ENCODE measurements at regions not wholly inside any gene's neighbourhood (a gene's known extent, or its start where the extent isn't known, plus 50 kb on each side); places are given as distances from the start of the nearest gene placed in this dataset.

GRCh38 chr4:53921856-53922255 is 142.5 kb downstream of the CHIC2 start:
- H3K9me3 ChIP-seq (ENCODE audit: control insufficient read depth, low read length), result no peaks in the 10 kb centered on the region
- no peaks in the 10 kb centered on the region for H3K4me1 ChIP-seq (ENCODE audit: control insufficient read depth, insufficient read depth, low read length, poor library complexity, severe bottlenecking)
- no peak overlapping the region for H3K4me3 ChIP-seq (ENCODE audit: insufficient read depth, low read depth, low read length, poor library complexity, severe bottlenecking)
- no peaks in the 10 kb centered on the region for H3K27me3 ChIP-seq (replicated peaks; ENCODE audit: control insufficient read depth, insufficient read depth, low read length, poor library complexity, severe bottlenecking)
- no peak overlapping the region for H3K27ac ChIP-seq (ENCODE audit: insufficient read depth, low read length, poor library complexity, severe bottlenecking)
- H3K36me3 ChIP-seq (ENCODE audit: control insufficient read depth, insufficient read depth, low read length), result no peaks in the 10 kb centered on the region
- no peak for DNase-seq

- H3K36me3 ChIP-seq (ENCODE audit: control insufficient read depth, insufficient read depth, low read length), result no peaks in the 10 kb centered on the region
- no peak overlapping the region for H3K27ac ChIP-seq (ENCODE audit: insufficient read depth, low read length, poor library complexity, severe bottlenecking)
- H3K9me3 ChIP-seq (ENCODE audit: control insufficient read depth, low read length), result no peaks in the 10 kb centered on the region
- no peaks in the 10 kb centered on the region for H3K4me1 ChIP-seq (ENCODE audit: control insufficient read depth, insufficient read depth, low read length, poor library complexity, severe bottlenecking)
- H3K4me3 ChIP-seq (ENCODE audit: insufficient read depth, low read depth, low read length, poor library complexity, severe bottlenecking), result no peak overlapping the region
- no peak for DNase-seq
- no peaks in the 10 kb centered on the region for H3K27me3 ChIP-seq (replicated peaks; ENCODE audit: control insufficient read depth, insufficient read depth, low read length, poor library complexity, severe bottlenecking)
These were observed 143.5 kb downstream of the CHIC2 start for GRCh38 chr4:53920883-53921282.

GRCh38 chr4:53920116-53920515 is 144.3 kb downstream of the CHIC2 start:
- no peaks in the 10 kb centered on the region for H3K27me3 ChIP-seq (replicated peaks; ENCODE audit: control insufficient read depth, insufficient read depth, low read length, poor library complexity, severe bottlenecking)
- no peaks in the 10 kb centered on the region for H3K4me1 ChIP-seq (ENCODE audit: control insufficient read depth, insufficient read depth, low read length, poor library complexity, severe bottlenecking)
- H3K36me3 ChIP-seq (ENCODE audit: control insufficient read depth, insufficient read depth, low read length), result no peaks in the 10 kb centered on the region
- H3K9me3 ChIP-seq (ENCODE audit: control insufficient read depth, low read length), result no peaks in the 10 kb centered on the region
- no peak for DNase-seq
- no peak overlapping the region for H3K4me3 ChIP-seq (ENCODE audit: insufficient read depth, low read depth, low read length, poor library complexity, severe bottlenecking)
- no peak overlapping the region for H3K27ac ChIP-seq (ENCODE audit: insufficient read depth, low read length, poor library complexity, severe bottlenecking)

GRCh38 chr4:53919535-53919934 is 144.9 kb downstream of the CHIC2 start:
- Histone ChIP-seq H3K4me3 (ENCODE audit: insufficient read depth, low read depth, low read length, poor library complexity, severe bottlenecking) (no peak overlapping the region), H3K27me3 (replicated peaks; ENCODE audit: control insufficient read depth, insufficient read depth, low read length, poor library complexity, severe bottlenecking) (no peaks in the 10 kb centered on the region), H3K27ac (ENCODE audit: insufficient read depth, low read length, poor library complexity, severe bottlenecking) (no peak overlapping the region), H3K9me3 (ENCODE audit: control insufficient read depth, low read length) (no peaks in the 10 kb centered on the region), H3K4me1 (ENCODE audit: control insufficient read depth, insufficient read depth, low read length, poor library complexity, severe bottlenecking) (no peaks in the 10 kb centered on the region), H3K36me3 (ENCODE audit: control insufficient read depth, insufficient read depth, low read length) (no peaks in the 10 kb centered on the region)
- DNase-seq, result no peak

GRCh38 chr4:53917729-53918128 is 146.7 kb downstream of the CHIC2 start:
- Histone ChIP-seq H3K27me3 (replicated peaks; ENCODE audit: control insufficient read depth, insufficient read depth, low read length, poor library complexity, severe bottlenecking) (no peaks in the 10 kb centered on the region), H3K36me3 (ENCODE audit: control insufficient read depth, insufficient read depth, low read length) (no peaks in the 10 kb centered on the region), H3K27ac (ENCODE audit: insufficient read depth, low read length, poor library complexity, severe bottlenecking) (no peak overlapping the region), H3K4me1 (ENCODE audit: control insufficient read depth, insufficient read depth, low read length, poor library complexity, severe bottlenecking) (no peaks in the 10 kb centered on the region), H3K4me3 (ENCODE audit: insufficient read depth, low read depth, low read length, poor library complexity, severe bottlenecking) (no peak overlapping the region), H3K9me3 (ENCODE audit: control insufficient read depth, low read length) (no peaks in the 10 kb centered on the region)
- no peak for DNase-seq

GRCh38 chr4:53916431-53916889 is 147.9 kb downstream of the CHIC2 start:
- H3K9me3 ChIP-seq (ENCODE audit: control insufficient read depth, low read length), result no peaks in the 10 kb centered on the region
- H3K4me1 ChIP-seq (ENCODE audit: control insufficient read depth, insufficient read depth, low read length, poor library complexity, severe bottlenecking), result no peaks in the 10 kb centered on the region
- no peak overlapping the region for H3K4me3 ChIP-seq (ENCODE audit: insufficient read depth, low read depth, low read length, poor library complexity, severe bottlenecking)
- no peak for DNase-seq
- H3K27ac ChIP-seq (ENCODE audit: insufficient read depth, low read length, poor library complexity, severe bottlenecking), result no peak overlapping the region
- no peaks in the 10 kb centered on the region for H3K36me3 ChIP-seq (ENCODE audit: control insufficient read depth, insufficient read depth, low read length)
- H3K27me3 ChIP-seq (replicated peaks; ENCODE audit: control insufficient read depth, insufficient read depth, low read length, poor library complexity, severe bottlenecking), result no peaks in the 10 kb centered on the region

GRCh38 chr4:53914313-53915016 is 149.9 kb downstream of the CHIC2 start:
- Histone ChIP-seq H3K4me1 (ENCODE audit: control insufficient read depth, insufficient read depth, low read length, poor library complexity, severe bottlenecking) (no peaks in the 10 kb centered on the region), H3K27ac (ENCODE audit: insufficient read depth, low read length, poor library complexity, severe bottlenecking) (no peak overlapping the region), H3K4me3 (ENCODE audit: insufficient read depth, low read depth, low read length, poor library complexity, severe bottlenecking) (no peak overlapping the region), H3K9me3 (ENCODE audit: control insufficient read depth, low read length) (no peaks in the 10 kb centered on the region), H3K27me3 (replicated peaks; ENCODE audit: control insufficient read depth, insufficient read depth, low read length, poor library complexity, severe bottlenecking) (no peaks in the 10 kb centered on the region), H3K36me3 (ENCODE audit: control insufficient read depth, insufficient read depth, low read length) (no peaks in the 10 kb centered on the region)
- no peak for DNase-seq

GRCh38 chr4:53913771-53914170 is 150.6 kb downstream of the CHIC2 start:
- Histone ChIP-seq H3K4me1 (ENCODE audit: control insufficient read depth, insufficient read depth, low read length, poor library complexity, severe bottlenecking) (no peaks in the 10 kb centered on the region), H3K27ac (ENCODE audit: insufficient read depth, low read length, poor library complexity, severe bottlenecking) (no peak overlapping the region)
- no peak for DNase-seq

GRCh38 chr4:53912766-53913497 is 151.5 kb downstream of the CHIC2 start:
- no peak overlapping the region for H3K4me3 ChIP-seq (ENCODE audit: insufficient read depth, low read depth, low read length, poor library complexity, severe bottlenecking)
- no peaks in the 10 kb centered on the region for H3K4me1 ChIP-seq (ENCODE audit: control insufficient read depth, insufficient read depth, low read length, poor library complexity, severe bottlenecking)
- no peaks in the 10 kb centered on the region for H3K36me3 ChIP-seq (ENCODE audit: control insufficient read depth, insufficient read depth, low read length)
- H3K9me3 ChIP-seq (ENCODE audit: control insufficient read depth, low read length), result no peaks in the 10 kb centered on the region
- H3K27me3 ChIP-seq (replicated peaks; ENCODE audit: control insufficient read depth, insufficient read depth, low read length, poor library complexity, severe bottlenecking), result no peaks in the 10 kb centered on the region
- no peak for DNase-seq
- no peak overlapping the region for H3K27ac ChIP-seq (ENCODE audit: insufficient read depth, low read length, poor library complexity, severe bottlenecking)

More at GRCh38 chr4:53913771-53914170, 150.6 kb downstream of the CHIC2 start:
- H3K36me3 ChIP-seq (ENCODE audit: control insufficient read depth, insufficient read depth, low read length), result no peaks in the 10 kb centered on the region
- no peaks in the 10 kb centered on the region for H3K27me3 ChIP-seq (replicated peaks; ENCODE audit: control insufficient read depth, insufficient read depth, low read length, poor library complexity, severe bottlenecking)
- H3K9me3 ChIP-seq (ENCODE audit: control insufficient read depth, low read length), result no peaks in the 10 kb centered on the region
- H3K4me3 ChIP-seq (ENCODE audit: insufficient read depth, low read depth, low read length, poor library complexity, severe bottlenecking), result no peak overlapping the region

GRCh38 chr4:53908661-53909078 is 155.7 kb downstream of the CHIC2 start:
- H3K27ac ChIP-seq (ENCODE audit: insufficient read depth, low read length, poor library complexity, severe bottlenecking), result no peak overlapping the region

More at GRCh38 chr4:53908661-53909078, 155.7 kb downstream of the CHIC2 start:
- H3K36me3 ChIP-seq (ENCODE audit: control insufficient read depth, insufficient read depth, low read length), result no peaks in the 10 kb centered on the region
- H3K9me3 ChIP-seq (ENCODE audit: control insufficient read depth, low read length), result no peaks in the 10 kb centered on the region
- peaks cover 5% of the 10 kb centered on the region for H3K27me3 ChIP-seq (replicated peaks; ENCODE audit: control insufficient read depth, insufficient read depth, low read length, poor library complexity, severe bottlenecking)
- DNase-seq, result no peak
- no peaks in the 10 kb centered on the region for H3K4me1 ChIP-seq (ENCODE audit: control insufficient read depth, insufficient read depth, low read length, poor library complexity, severe bottlenecking)
- no peak overlapping the region for H3K4me3 ChIP-seq (ENCODE audit: insufficient read depth, low read depth, low read length, poor library complexity, severe bottlenecking)
